ENCODE measurements at regions not wholly inside any gene's neighbourhood (a gene's known extent, or its start where the extent isn't known, plus 50 kb on each side); places are given as distances from the start of the nearest gene placed in this dataset.

DNA sequence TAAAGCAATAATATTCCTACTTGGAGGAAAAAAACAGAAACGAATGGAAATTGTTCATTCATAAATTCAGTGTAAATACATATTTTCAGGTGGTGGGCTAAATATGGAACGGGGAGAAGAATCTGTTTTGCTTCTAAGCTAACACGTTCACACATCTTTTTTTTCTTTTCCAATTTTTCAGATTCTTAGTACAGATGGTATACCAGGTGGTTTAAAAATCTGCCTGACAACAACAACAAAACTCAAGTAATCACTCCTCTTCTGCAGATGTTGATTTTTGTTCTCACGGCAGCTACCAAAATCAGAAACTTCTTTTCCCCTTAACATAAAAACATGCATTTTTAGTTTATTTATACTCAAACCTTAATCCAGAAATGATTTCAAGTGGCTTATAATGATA is 164.8 kb upstream of the SYT4 start:
- TF ChIP-seq POLR2AphosphoS5 (IDR thresholded peaks at IDR 0.05) = no peak
- TF ChIP-seq, protein P1, sequence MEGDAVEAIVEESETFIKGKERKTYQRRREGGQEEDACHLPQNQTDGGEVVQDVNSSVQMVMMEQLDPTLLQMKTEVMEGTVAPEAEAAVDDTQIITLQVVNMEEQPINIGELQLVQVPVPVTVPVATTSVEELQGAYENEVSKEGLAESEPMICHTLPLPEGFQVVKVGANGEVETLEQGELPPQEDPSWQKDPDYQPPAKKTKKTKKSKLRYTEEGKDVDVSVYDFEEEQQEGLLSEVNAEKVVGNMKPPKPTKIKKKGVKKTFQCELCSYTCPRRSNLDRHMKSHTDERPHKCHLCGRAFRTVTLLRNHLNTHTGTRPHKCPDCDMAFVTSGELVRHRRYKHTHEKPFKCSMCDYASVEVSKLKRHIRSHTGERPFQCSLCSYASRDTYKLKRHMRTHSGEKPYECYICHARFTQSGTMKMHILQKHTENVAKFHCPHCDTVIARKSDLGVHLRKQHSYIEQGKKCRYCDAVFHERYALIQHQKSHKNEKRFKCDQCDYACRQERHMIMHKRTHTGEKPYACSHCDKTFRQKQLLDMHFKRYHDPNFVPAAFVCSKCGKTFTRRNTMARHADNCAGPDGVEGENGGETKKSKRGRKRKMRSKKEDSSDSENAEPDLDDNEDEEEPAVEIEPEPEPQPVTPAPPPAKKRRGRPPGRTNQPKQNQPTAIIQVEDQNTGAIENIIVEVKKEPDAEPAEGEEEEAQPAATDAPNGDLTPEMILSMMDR (IDR thresholded peaks at IDR 0.05) = no peak
- TF ChIP-seq POLR2A (IDR thresholded peaks at IDR 0.05) = no peak
- TF ChIP-seq EP300 (IDR thresholded peaks at IDR 0.05; ENCODE audit: low read depth) = no peak

All from transverse colon (tissue), 4 donors.